ENCODE measurements at regions not wholly inside any gene's neighbourhood (a gene's known extent, or its start where the extent isn't known, plus 50 kb on each side); places are given as distances from the start of the nearest gene placed in this dataset.
"Not testable (repeated sequence)": the region's sequence is repeated elsewhere in the genome, so short reads cannot be mapped to it uniquely, and the experiment has no call there.

DNA sequence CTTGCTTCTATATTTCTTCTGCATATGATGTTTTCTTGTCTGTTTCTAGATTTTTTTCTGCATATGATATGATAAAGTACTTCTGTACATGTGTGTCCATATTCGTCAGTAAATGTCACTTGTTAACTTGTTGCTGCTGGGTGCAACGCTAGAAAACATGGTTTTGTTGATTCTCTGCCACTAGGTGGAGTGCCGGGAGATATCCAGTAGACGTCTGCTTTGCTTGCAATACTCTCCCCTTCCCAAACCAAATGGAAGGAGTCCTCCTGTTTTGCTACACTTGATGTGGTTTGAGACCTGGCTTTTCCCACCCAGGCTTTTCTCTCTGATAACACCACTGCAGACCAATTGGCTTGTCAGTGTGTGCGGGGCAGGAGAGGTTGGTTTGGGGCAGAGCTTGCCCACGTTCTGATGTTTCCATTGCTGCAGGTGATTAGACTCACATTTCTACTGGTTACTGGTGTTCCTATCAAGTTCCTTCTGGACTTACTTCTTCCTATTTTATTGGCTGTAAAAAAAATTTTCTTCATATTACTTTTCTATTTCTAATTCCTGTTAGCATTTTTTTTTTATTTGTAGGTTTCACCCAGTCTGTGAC is 900.0 kb upstream of the CDH10 start:
- DNase-seq (no peak), ATAC-seq (no peak)
- Histone ChIP-seq H3K4me1 (no peaks in the 10 kb centered on the region), H3K27ac (no peak overlapping the region), H3K27me3 (no peaks in the 10 kb centered on the region), H3K4me3 (no peak overlapping the region), H3K9me3 (peaks cover 0 to 27% (median 0%) of the 10 kb centered on the region in 11 donors), H3K36me3 (no peaks in the 10 kb centered on the region)
- intact Hi-C loops (cut with DNase I): no loop called here
- WGBS, 2 donors: 17 to 18% methylated on average over 6 of the region's 6 CpGs
- peak in 7 of 9 donors; percentile 18 to 47 (median 35) for TF ChIP-seq CTCF (IDR thresholded peaks at IDR 0.05)

DNA sequence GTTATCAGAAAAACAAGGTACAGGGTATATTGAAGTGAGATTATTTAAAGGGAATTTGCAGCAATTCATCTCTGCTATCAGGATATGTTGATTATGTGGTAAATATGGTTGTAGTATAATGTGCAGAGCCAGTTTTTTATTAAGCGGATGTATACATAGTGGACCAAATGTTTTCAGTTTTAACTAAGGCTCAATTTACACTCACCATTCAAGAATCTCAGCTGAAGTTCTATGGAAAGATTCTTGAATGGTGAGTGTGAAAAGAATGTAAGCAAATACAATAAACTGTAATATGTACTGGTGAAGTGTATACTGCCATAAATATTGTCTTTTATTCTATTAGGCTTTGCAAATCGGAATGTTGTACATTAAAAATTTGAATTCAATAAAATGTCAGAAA is 895.9 kb upstream of the CDH10 start:
- peaks cover 0 to 9% (median 0%) of the 10 kb centered on the region in 11 donors for H3K9me3 ChIP-seq
- H3K4me3 ChIP-seq: no peak overlapping the region
- DNase-seq: no peak
- H3K27me3 ChIP-seq: no peaks in the 10 kb centered on the region
- WGBS, 2 donors: 85 to 93% methylated on average over 2 of the region's 2 CpGs
- no peaks in the 10 kb centered on the region for H3K36me3 ChIP-seq
- H3K4me1 ChIP-seq: no peaks in the 10 kb centered on the region
- no peak for ATAC-seq
- no peak overlapping the region for H3K27ac ChIP-seq
- intact Hi-C loops (cut with DNase I): no loop called here
- TF ChIP-seq CTCF (IDR thresholded peaks at IDR 0.05): no peak

DNA sequence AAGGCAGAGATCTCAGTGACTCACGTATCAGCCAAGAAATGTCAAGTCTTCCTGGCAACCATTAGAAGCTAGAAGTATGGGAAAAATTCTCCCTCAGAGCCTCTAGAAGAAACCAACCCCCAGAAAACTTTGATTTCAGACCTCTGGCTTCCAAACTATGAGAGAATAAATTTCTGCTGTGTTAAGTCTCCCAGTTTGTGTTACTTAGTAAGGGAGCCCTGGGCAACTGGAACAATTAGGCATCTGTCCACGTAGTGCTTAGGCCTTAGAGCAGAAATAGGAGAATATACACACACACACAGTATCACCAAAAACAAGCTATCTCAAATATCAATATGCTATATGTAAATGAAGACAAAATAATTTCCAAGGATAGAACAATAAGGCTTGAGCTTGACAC is 894.8 kb upstream of the CDH10 start:
- Histone ChIP-seq H3K36me3 (no peaks in the 10 kb centered on the region), H3K4me3 (no peak overlapping the region), H3K4me1 (no peaks in the 10 kb centered on the region), H3K27me3 (no peaks in the 10 kb centered on the region), H3K27ac (no peak overlapping the region), H3K9me3 (peaks cover 0 to 9% (median 0%) of the 10 kb centered on the region in 11 donors)
- ATAC-seq: no peak
- WGBS, 2 donors: 45 to 54% methylated on average over 2 of the region's 2 CpGs
- no peak for DNase-seq
- TF ChIP-seq CTCF (IDR thresholded peaks at IDR 0.05): no peak
- intact Hi-C loops (cut with DNase I): no loop called here

DNA sequence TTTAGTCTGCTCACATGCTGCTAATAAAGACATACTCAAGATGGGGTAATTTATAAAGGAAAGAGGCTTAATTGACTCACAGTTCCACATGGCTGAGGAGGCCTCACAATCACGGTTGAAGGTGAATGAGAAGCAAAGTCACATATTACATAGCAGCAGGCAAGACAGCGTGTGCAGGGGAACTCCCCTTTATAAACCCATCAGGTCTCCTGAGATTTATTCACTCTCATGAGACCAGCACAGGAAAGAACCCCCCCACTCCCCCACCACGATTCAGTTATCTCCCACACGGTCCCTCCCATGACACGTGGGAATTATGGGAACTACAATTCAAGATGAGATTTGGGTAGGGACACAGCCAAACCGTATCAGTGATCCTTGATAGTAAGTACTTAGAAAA is 891.7 kb upstream of the CDH10 start:
- H3K27ac ChIP-seq; intact Hi-C loops (cut with DNase I); H3K27me3 ChIP-seq; H3K4me3 ChIP-seq; H3K36me3 ChIP-seq; H3K9me3 ChIP-seq; ATAC-seq; DNase-seq; H3K4me1 ChIP-seq: not testable (repeated sequence)
- WGBS, 2 donors: 63 to 75% methylated on average over 6 of the region's 6 CpGs

DNA sequence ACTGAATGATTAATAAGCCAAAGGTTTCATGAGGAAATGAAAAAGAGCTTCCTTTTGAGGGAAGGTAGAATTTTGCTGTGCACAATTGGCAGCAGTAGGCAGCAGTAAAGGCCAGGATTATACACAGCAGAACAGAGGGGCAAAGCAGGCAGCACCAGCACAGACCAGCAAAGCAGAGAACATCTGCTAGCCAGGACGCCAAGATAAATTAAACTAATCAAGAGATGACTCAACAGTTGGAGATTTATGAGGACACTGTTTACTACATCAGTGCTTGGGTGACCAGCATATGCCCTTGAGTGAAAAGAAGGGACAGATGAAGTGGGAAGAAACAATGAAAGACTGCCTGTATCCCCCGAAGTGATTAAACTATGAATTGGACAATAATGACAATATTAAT is 871.4 kb upstream of the CDH10 start:
- Histone ChIP-seq H3K4me3 (no peak overlapping the region), H3K27me3 (no peaks in the 10 kb centered on the region), H3K4me1 (no peaks in the 10 kb centered on the region), H3K9me3 (peaks cover 0 to 23% (median 0%) of the 10 kb centered on the region in 11 donors), H3K36me3 (no peaks in the 10 kb centered on the region), H3K27ac (no peak overlapping the region)
- WGBS, 2 donors: 65 to 72% methylated on average over 2 of the region's 2 CpGs
- intact Hi-C loops (cut with DNase I): no loop called here
- ATAC-seq (no peak), DNase-seq (no peak)
- TF ChIP-seq CTCF (IDR thresholded peaks at IDR 0.05): no peak

Measured in heart right ventricle (tissue), 16 donors.